K562 (cell line): ENCODE measurements at regions not wholly inside any gene's neighbourhood (a gene's known extent, or its start where the extent isn't known, plus 50 kb on each side); places are given as distances from the start of the nearest gene placed in this dataset.

Experiments used
- FOXJ3 ChIP-seq: sonication (generic); formaldehyde crosslinking; IDR thresholded peaks from 2 replicates; pipeline ENCODE4 v1.4.0; 2020; ENCODE audit warnings: mild to moderate bottlenecking, missing genetic modification reagents
- KLF1 ChIP-seq: fragments of 450-650 bp; IDR thresholded peaks from 2 replicates; pipeline ENCODE4 v1.6.1; 2016; ENCODE audit warnings: missing genetic modification characterization, missing compliant biosample characterization
- MTA1 ChIP-seq: fragments of 450-650 bp; IDR thresholded peaks from 2 replicates; pipeline ENCODE4 v1.6.1; 2017; ENCODE audit warnings: borderline replicate concordance
- POLR2A ChIP-seq: fragments of 450-650 bp; conservative IDR thresholded peaks from 2 replicates; pipeline ENCODE4 v1.6.1; 2016
- RBM15 ChIP-seq: fragments of 200-400 bp; formaldehyde crosslinking; IDR thresholded peaks from 2 replicates; pipeline ENCODE4 v1.6.1; 2018; ENCODE audit warnings: mild to moderate bottlenecking, low read length, moderate library complexity; ENCODE audit not compliant: insufficient read depth
- ZNF3 ChIP-seq: fragments of 250-450 bp; sonication (Bioruptor Pico); IDR thresholded peaks from 2 replicates; pipeline ENCODE4 v1.5.0; 2021; ENCODE audit warnings: mild to moderate bottlenecking, moderate library complexity

GRCh38 chr15:101583284-101583683 is 68.9 kb downstream of the TM2D3 start:
- TF ChIP-seq RBM15 (no peak), KLF1 (tag) (no peak), MTA1 (no peak), FOXJ3 (CRISPR knock-in tag) (no peak), ZNF3 (no peak), POLR2A (no peak)
